DLD1 (cell line): ENCODE measurements at regions not wholly inside any gene's neighbourhood (a gene's known extent, or its start where the extent isn't known, plus 50 kb on each side); places are given as distances from the start of the nearest gene placed in this dataset.

Experiments
- in situ Hi-C: cut with HindIII; loops from 2 replicates; pipeline ENCODE4 v1.10.0; 2017; ENCODE audit warnings: low sequenced_read_pairs

- in situ Hi-C loops, result no loop called here
Observed at GRCh38 chr18:25962919-25963318, 127.5 kb downstream of the SS18 start.

- in situ Hi-C loops, result no loop called here
Observed at GRCh38 chr18:25962176-25962575, 128.2 kb downstream of the SS18 start.

GRCh38 chr18:25957017-25957416 is 133.4 kb downstream of the SS18 start:
- in situ Hi-C loops, result no loop called here

- in situ Hi-C loops, result no loop called here
Observed at GRCh38 chr18:25953111-25953510, 137.3 kb downstream of the SS18 start.

GRCh38 chr18:25950321-25950720 is 140.1 kb downstream of the SS18 start:
- in situ Hi-C loops, result no loop called here

- in situ Hi-C loops, result no loop called here
Observed at GRCh38 chr18:25946540-25946939, 143.9 kb downstream of the SS18 start.

GRCh38 chr18:25935356-25935755 is 155.1 kb downstream of the SS18 start:
- in situ Hi-C loops, result no loop called here

GRCh38 chr18:25931126-25931525 is 159.3 kb downstream of the SS18 start:
- in situ Hi-C loops, result no loop called here

- in situ Hi-C loops, result no loop called here
Observed at GRCh38 chr18:25929787-25930186, 160.6 kb downstream of the SS18 start.

- in situ Hi-C loops, result no loop called here
Observed at GRCh38 chr18:25927830-25928229, 162.6 kb downstream of the SS18 start.

GRCh38 chr18:25923193-25923592 is 167.2 kb downstream of the SS18 start:
- in situ Hi-C loops, result no loop called here

- in situ Hi-C loops, result no loop called here
Observed at GRCh38 chr18:25921677-25922421, 168.6 kb downstream of the SS18 start.

GRCh38 chr18:25915907-25916306 is 174.5 kb downstream of the SS18 start:
- in situ Hi-C loops, result no loop called here

- in situ Hi-C loops, result no loop called here
Observed at GRCh38 chr18:25898965-25899364, 191.4 kb downstream of the SS18 start.

- in situ Hi-C loops, result no loop called here
Observed at GRCh38 chr18:25896956-25897355, 193.5 kb downstream of the SS18 start.

GRCh38 chr18:25896178-25896780 is 194.1 kb downstream of the SS18 start:
- in situ Hi-C loops, result no loop called here

GRCh38 chr18:25895518-25895917 is 194.9 kb downstream of the SS18 start:
- in situ Hi-C loops, result no loop called here

- in situ Hi-C loops, result no loop called here
Observed at GRCh38 chr18:25886283-25886682, 204.1 kb downstream of the SS18 start.

- in situ Hi-C loops, result no loop called here
Observed at GRCh38 chr18:25883091-25883490, 207.3 kb downstream of the SS18 start.

GRCh38 chr18:25881149-25881548 is 209.3 kb downstream of the SS18 start:
- in situ Hi-C loops, result no loop called here

GRCh38 chr18:25880441-25880840 is 210.0 kb downstream of the SS18 start:
- in situ Hi-C loops, result no loop called here

GRCh38 chr18:25876330-25876948 is 214.0 kb downstream of the SS18 start:
- in situ Hi-C loops, result no loop called here
